Peyer's patch (tissue), 4 donors: ENCODE measurements at regions not wholly inside any gene's neighbourhood (a gene's known extent, or its start where the extent isn't known, plus 50 kb on each side); places are given as distances from the start of the nearest gene placed in this dataset.

Experiments
- POLR2A ChIP-seq, 2 donors: fragments of 450-650 bp; IDR thresholded peaks; one replicate each; pipeline ENCODE4 v1.5.1; 2017; ENCODE audit warnings: antibody characterized with exemption in 2 of 2, mild to moderate bottlenecking in 2 of 2, moderate library complexity in 2 of 2
- TF ChIP-seq, protein P1 (sequence below), 6 experiments: fragments of 450-650 bp in 4 of 6; fragments of 200-600 bp in 2 of 6; sonication (generic) in 1 of 6; IDR thresholded peaks; one replicate each; pipeline ENCODE4 v1.5.1; 2017 to 2019; ENCODE audit warnings: antibody characterized with exemption in 6 of 6, mild to moderate bottlenecking in 3 of 6, moderate library complexity in 1 of 6

DNA sequence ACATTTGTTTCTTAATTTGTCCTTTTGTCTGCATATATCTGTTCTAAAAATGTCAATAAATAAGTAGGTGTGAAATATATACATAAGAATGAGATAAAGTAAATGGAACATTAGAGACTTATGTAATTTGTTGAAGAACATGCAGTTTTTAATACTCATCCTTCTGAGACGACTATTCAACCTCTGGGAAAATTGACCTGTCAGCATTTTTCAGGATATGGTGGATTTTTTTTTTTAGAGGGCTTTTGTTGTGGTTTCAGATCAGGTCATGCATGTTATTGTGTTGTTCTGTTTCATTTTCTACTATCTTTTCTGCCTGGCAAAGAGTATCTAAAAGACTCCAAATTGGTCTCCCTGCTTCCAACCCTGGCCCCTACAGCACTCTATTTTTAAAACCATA lies 97.3 kb downstream of the PCDH7 start:
- TF ChIP-seq, protein P1, sequence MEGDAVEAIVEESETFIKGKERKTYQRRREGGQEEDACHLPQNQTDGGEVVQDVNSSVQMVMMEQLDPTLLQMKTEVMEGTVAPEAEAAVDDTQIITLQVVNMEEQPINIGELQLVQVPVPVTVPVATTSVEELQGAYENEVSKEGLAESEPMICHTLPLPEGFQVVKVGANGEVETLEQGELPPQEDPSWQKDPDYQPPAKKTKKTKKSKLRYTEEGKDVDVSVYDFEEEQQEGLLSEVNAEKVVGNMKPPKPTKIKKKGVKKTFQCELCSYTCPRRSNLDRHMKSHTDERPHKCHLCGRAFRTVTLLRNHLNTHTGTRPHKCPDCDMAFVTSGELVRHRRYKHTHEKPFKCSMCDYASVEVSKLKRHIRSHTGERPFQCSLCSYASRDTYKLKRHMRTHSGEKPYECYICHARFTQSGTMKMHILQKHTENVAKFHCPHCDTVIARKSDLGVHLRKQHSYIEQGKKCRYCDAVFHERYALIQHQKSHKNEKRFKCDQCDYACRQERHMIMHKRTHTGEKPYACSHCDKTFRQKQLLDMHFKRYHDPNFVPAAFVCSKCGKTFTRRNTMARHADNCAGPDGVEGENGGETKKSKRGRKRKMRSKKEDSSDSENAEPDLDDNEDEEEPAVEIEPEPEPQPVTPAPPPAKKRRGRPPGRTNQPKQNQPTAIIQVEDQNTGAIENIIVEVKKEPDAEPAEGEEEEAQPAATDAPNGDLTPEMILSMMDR (IDR thresholded peaks at IDR 0.05), result no peak
- no peak for TF ChIP-seq POLR2A (IDR thresholded peaks at IDR 0.05)
